Dendritic cell treated with granulocyte-macrophage colony-stimulating factor and Interleukin-4, amounts not matched to agents 40 ng/mL and 50 ng/mL, for 4 days (primary cell): ENCODE measurements at regions not wholly inside any gene's neighbourhood (a gene's known extent, or its start where the extent isn't known, plus 50 kb on each side); places are given as distances from the start of the nearest gene placed in this dataset.

Source experiments
- H3K27ac Mint-ChIP-seq: one replicate; pipeline ENCODE4 v1.8.0; 2022; ENCODE audit warnings: mild to moderate bottlenecking, mixed read lengths
- H3K27me3 Mint-ChIP-seq: one replicate; pipeline ENCODE4 v1.8.0; 2022; ENCODE audit warnings: mild to moderate bottlenecking, mixed read lengths
- H3K36me3 Mint-ChIP-seq: one replicate; pipeline ENCODE4 v1.8.0; 2022; ENCODE audit warnings: low read depth, mixed read lengths
- H3K4me1 Mint-ChIP-seq: one replicate; pipeline ENCODE4 v1.8.0; 2022; ENCODE audit warnings: low read depth, mixed read lengths
- H3K4me3 Mint-ChIP-seq: one replicate; pipeline ENCODE4 v1.8.0; 2022; ENCODE audit warnings: mild to moderate bottlenecking, moderate library complexity, mixed read lengths
- H3K9me3 Mint-ChIP-seq: one replicate; pipeline ENCODE4 v1.8.0; 2022; ENCODE audit warnings: mixed read lengths
- intact Hi-C: fragments of 100-400 bp; cut with micrococcal nuclease; formaldehyde crosslinking; loops from one replicate; pipeline ENCODE4 v1.15.0; 2022

- intact Hi-C loops = no loop called here
- H3K27ac Mint-ChIP-seq = no peak overlapping the region
- H3K9me3 Mint-ChIP-seq = no peaks in the 10 kb centered on the region
- no peaks in the 10 kb centered on the region for H3K36me3 Mint-ChIP-seq
- no peaks in the 10 kb centered on the region for H3K27me3 Mint-ChIP-seq
- H3K4me3 Mint-ChIP-seq = no peak overlapping the region
- H3K4me1 Mint-ChIP-seq = no peaks in the 10 kb centered on the region
Observed at GRCh38 chr13:70835371-70835770, 727.1 kb upstream of the KLHL1 start.

- intact Hi-C loops = no loop called here
- no peak overlapping the region for H3K27ac Mint-ChIP-seq
- no peak overlapping the region for H3K4me3 Mint-ChIP-seq
- no peaks in the 10 kb centered on the region for H3K4me1 Mint-ChIP-seq
- no peaks in the 10 kb centered on the region for H3K36me3 Mint-ChIP-seq
- H3K9me3 Mint-ChIP-seq = no peaks in the 10 kb centered on the region
- no peaks in the 10 kb centered on the region for H3K27me3 Mint-ChIP-seq
Observed at GRCh38 chr13:70829748-70830147, 721.5 kb upstream of the KLHL1 start.

GRCh38 chr13:70817576-70817975, 709.3 kb upstream of the KLHL1 start:
- Mint-ChIP-seq H3K36me3 (no peaks in the 10 kb centered on the region), H3K4me3 (no peak overlapping the region), H3K9me3 (peaks cover 24% of the 10 kb centered on the region), H3K4me1 (no peaks in the 10 kb centered on the region), H3K27ac (no peak overlapping the region), H3K27me3 (no peaks in the 10 kb centered on the region)
- intact Hi-C loops = no loop called here

GRCh38 chr13:70816853-70817252, 708.6 kb upstream of the KLHL1 start:
- Mint-ChIP-seq H3K4me3 (no peak overlapping the region), H3K4me1 (no peaks in the 10 kb centered on the region), H3K27me3 (no peaks in the 10 kb centered on the region), H3K27ac (no peak overlapping the region), H3K9me3 (peaks cover 24% of the 10 kb centered on the region), H3K36me3 (no peaks in the 10 kb centered on the region)
- intact Hi-C loops = no loop called here

- Mint-ChIP-seq H3K4me1 (no peaks in the 10 kb centered on the region), H3K36me3 (no peaks in the 10 kb centered on the region), H3K4me3 (no peak overlapping the region), H3K9me3 (peaks cover 33% of the 10 kb centered on the region), H3K27me3 (no peaks in the 10 kb centered on the region), H3K27ac (no peak overlapping the region)
- intact Hi-C loops = no loop called here
Observed at GRCh38 chr13:70814684-70815083, 706.4 kb upstream of the KLHL1 start.

- Mint-ChIP-seq H3K9me3 (peaks cover 48% of the 10 kb centered on the region), H3K4me3 (no peak overlapping the region), H3K4me1 (no peaks in the 10 kb centered on the region), H3K27ac (no peak overlapping the region), H3K36me3 (no peaks in the 10 kb centered on the region), H3K27me3 (no peaks in the 10 kb centered on the region)
- intact Hi-C loops = no loop called here
Observed at GRCh38 chr13:70812481-70812880, 704.2 kb upstream of the KLHL1 start.

- intact Hi-C loops = no loop called here
- H3K36me3 Mint-ChIP-seq = no peaks in the 10 kb centered on the region
- H3K9me3 Mint-ChIP-seq = peaks cover 46% of the 10 kb centered on the region
- H3K4me3 Mint-ChIP-seq = no peak overlapping the region
- H3K27me3 Mint-ChIP-seq = no peaks in the 10 kb centered on the region
- H3K4me1 Mint-ChIP-seq = no peaks in the 10 kb centered on the region
- no peak overlapping the region for H3K27ac Mint-ChIP-seq
Observed at GRCh38 chr13:70809588-70809987, 701.3 kb upstream of the KLHL1 start.

- intact Hi-C loops = no loop called here
- Mint-ChIP-seq H3K36me3 (no peaks in the 10 kb centered on the region), H3K9me3 (no peaks in the 10 kb centered on the region), H3K27ac (no peak overlapping the region), H3K27me3 (no peaks in the 10 kb centered on the region), H3K4me1 (no peaks in the 10 kb centered on the region), H3K4me3 (no peak overlapping the region)
Observed at GRCh38 chr13:70798385-70798784, 690.1 kb upstream of the KLHL1 start.

- intact Hi-C loops = no loop called here
- no peak overlapping the region for H3K4me3 Mint-ChIP-seq
- H3K4me1 Mint-ChIP-seq = no peaks in the 10 kb centered on the region
- no peaks in the 10 kb centered on the region for H3K27me3 Mint-ChIP-seq
- H3K27ac Mint-ChIP-seq = no peak overlapping the region
- no peaks in the 10 kb centered on the region for H3K9me3 Mint-ChIP-seq
- H3K36me3 Mint-ChIP-seq = no peaks in the 10 kb centered on the region
Observed at GRCh38 chr13:70795484-70795883, 687.2 kb upstream of the KLHL1 start.

- Mint-ChIP-seq H3K9me3 (no peaks in the 10 kb centered on the region), H3K4me3 (no peak overlapping the region)
Observed at GRCh38 chr13:70792121-70792520, 683.9 kb upstream of the KLHL1 start.

GRCh38 chr13:70789751-70790150, 681.5 kb upstream of the KLHL1 start:
- H3K36me3 Mint-ChIP-seq = no peaks in the 10 kb centered on the region
- no peaks in the 10 kb centered on the region for H3K9me3 Mint-ChIP-seq
- H3K27ac Mint-ChIP-seq = no peak overlapping the region
- H3K27me3 Mint-ChIP-seq = no peaks in the 10 kb centered on the region
- H3K4me1 Mint-ChIP-seq = no peaks in the 10 kb centered on the region
- intact Hi-C loops = no loop called here
- H3K4me3 Mint-ChIP-seq = no peak overlapping the region

More at GRCh38 chr13:70792121-70792520, 683.9 kb upstream of the KLHL1 start:
- Mint-ChIP-seq H3K36me3 (no peaks in the 10 kb centered on the region), H3K4me1 (no peaks in the 10 kb centered on the region), H3K27ac (no peak overlapping the region), H3K27me3 (no peaks in the 10 kb centered on the region)
- intact Hi-C loops = no loop called here

- Mint-ChIP-seq H3K9me3 (no peaks in the 10 kb centered on the region), H3K27ac (no peak overlapping the region), H3K36me3 (no peaks in the 10 kb centered on the region), H3K27me3 (no peaks in the 10 kb centered on the region), H3K4me1 (no peaks in the 10 kb centered on the region), H3K4me3 (no peak overlapping the region)
- intact Hi-C loops = no loop called here
Observed at GRCh38 chr13:70788074-70788473, 679.8 kb upstream of the KLHL1 start.

GRCh38 chr13:70784207-70784989, 676.1 kb upstream of the KLHL1 start:
- Mint-ChIP-seq H3K36me3 (no peaks in the 10 kb centered on the region), H3K27me3 (no peaks in the 10 kb centered on the region), H3K4me1 (no peaks in the 10 kb centered on the region), H3K4me3 (no peak overlapping the region), H3K27ac (no peak overlapping the region), H3K9me3 (no peaks in the 10 kb centered on the region)
- intact Hi-C loops = no loop called here

GRCh38 chr13:70769817-70770216, 661.6 kb upstream of the KLHL1 start:
- intact Hi-C loops = no loop called here
- no peak overlapping the region for H3K27ac Mint-ChIP-seq
- no peaks in the 10 kb centered on the region for H3K4me1 Mint-ChIP-seq
- no peaks in the 10 kb centered on the region for H3K9me3 Mint-ChIP-seq
- H3K36me3 Mint-ChIP-seq = no peaks in the 10 kb centered on the region
- no peaks in the 10 kb centered on the region for H3K27me3 Mint-ChIP-seq
- H3K4me3 Mint-ChIP-seq = no peak overlapping the region

GRCh38 chr13:70758932-70759331, 650.7 kb upstream of the KLHL1 start:
- peaks cover 9% of the 10 kb centered on the region for H3K9me3 Mint-ChIP-seq
- no peaks in the 10 kb centered on the region for H3K27me3 Mint-ChIP-seq
- no peaks in the 10 kb centered on the region for H3K4me1 Mint-ChIP-seq
- no peak overlapping the region for H3K4me3 Mint-ChIP-seq
- no peak overlapping the region for H3K27ac Mint-ChIP-seq
- no peaks in the 10 kb centered on the region for H3K36me3 Mint-ChIP-seq
- intact Hi-C loops = no loop called here
